ENCODE measurements at regions not wholly inside any gene's neighbourhood (a gene's known extent, or its start where the extent isn't known, plus 50 kb on each side); places are given as distances from the start of the nearest gene placed in this dataset.

- Mint-ChIP-seq H3K27ac (ENCODE audit: unreplicated experiment) (no peak overlapping the region), H3K27me3 (ENCODE audit: low read depth) (no peaks in the 10 kb centered on the region), H3K4me1 (no peaks in the 10 kb centered on the region), H3K9me3 (peaks cover 6% of the 10 kb centered on the region), H3K4me3 (no peak overlapping the region), H3K36me3 (ENCODE audit: low read depth) (no peaks in the 10 kb centered on the region)
- DNase-seq (ENCODE audit: low read depth, low spot score), result no peak
- no peak for TF ChIP-seq CTCF (conservative IDR thresholded peaks at IDR 0.05)
Observed at GRCh38 chr6:11292091-11292490, 59.6 kb upstream of the NEDD9 start.

GRCh38 chr6:11291582-11291981, 59.1 kb upstream of the NEDD9 start:
- TF ChIP-seq CTCF (conservative IDR thresholded peaks at IDR 0.05), result no peak
- no peaks in the 10 kb centered on the region for H3K36me3 Mint-ChIP-seq (ENCODE audit: low read depth)
- no peak for DNase-seq (ENCODE audit: low read depth, low spot score)
- peaks cover 7% of the 10 kb centered on the region for H3K9me3 Mint-ChIP-seq
- no peaks in the 10 kb centered on the region for H3K27me3 Mint-ChIP-seq (ENCODE audit: low read depth)
- H3K4me1 Mint-ChIP-seq, result no peaks in the 10 kb centered on the region
- H3K27ac Mint-ChIP-seq (ENCODE audit: unreplicated experiment), result no peak overlapping the region
- no peak overlapping the region for H3K4me3 Mint-ChIP-seq

GRCh38 chr6:11290027-11290426, 57.6 kb upstream of the NEDD9 start:
- peaks cover 3% of the 10 kb centered on the region for H3K9me3 Mint-ChIP-seq
- H3K4me1 Mint-ChIP-seq, result no peaks in the 10 kb centered on the region
- no peak for DNase-seq (ENCODE audit: low read depth, low spot score)
- TF ChIP-seq CTCF (conservative IDR thresholded peaks at IDR 0.05), result no peak
- H3K4me3 Mint-ChIP-seq, result no peak overlapping the region
- H3K36me3 Mint-ChIP-seq (ENCODE audit: low read depth), result no peaks in the 10 kb centered on the region
- H3K27me3 Mint-ChIP-seq (ENCODE audit: low read depth), result no peaks in the 10 kb centered on the region
- H3K27ac Mint-ChIP-seq (ENCODE audit: unreplicated experiment), result no peak overlapping the region

- Mint-ChIP-seq H3K4me3 (no peak overlapping the region), H3K9me3 (peaks cover 3% of the 10 kb centered on the region), H3K4me1 (no peaks in the 10 kb centered on the region), H3K27ac (ENCODE audit: unreplicated experiment) (no peak overlapping the region), H3K36me3 (ENCODE audit: low read depth) (no peaks in the 10 kb centered on the region), H3K27me3 (ENCODE audit: low read depth) (no peaks in the 10 kb centered on the region)
- TF ChIP-seq CTCF (conservative IDR thresholded peaks at IDR 0.05), result no peak
- no peak for DNase-seq (ENCODE audit: low read depth, low spot score)
Observed at GRCh38 chr6:11288065-11288464, 55.6 kb upstream of the NEDD9 start.

- no peak for DNase-seq (ENCODE audit: low read depth, low spot score)
- Mint-ChIP-seq H3K4me1 (peaks cover under 1% of the 10 kb centered on the region), H3K9me3 (peaks cover 3% of the 10 kb centered on the region), H3K27me3 (ENCODE audit: low read depth) (no peaks in the 10 kb centered on the region), H3K27ac (ENCODE audit: unreplicated experiment) (no peak overlapping the region), H3K4me3 (no peak overlapping the region), H3K36me3 (ENCODE audit: low read depth) (no peaks in the 10 kb centered on the region)
- TF ChIP-seq CTCF (conservative IDR thresholded peaks at IDR 0.05), result no peak
Observed at GRCh38 chr6:11284996-11285395, 52.5 kb upstream of the NEDD9 start.

- no peak for TF ChIP-seq CTCF (conservative IDR thresholded peaks at IDR 0.05)
- H3K27ac Mint-ChIP-seq (ENCODE audit: unreplicated experiment), result no peak overlapping the region
- peaks cover 10% of the 10 kb centered on the region for H3K4me1 Mint-ChIP-seq
- H3K36me3 Mint-ChIP-seq (ENCODE audit: low read depth), result no peaks in the 10 kb centered on the region
- DNase-seq (ENCODE audit: low read depth, low spot score), result no peak
- peaks cover 3% of the 10 kb centered on the region for H3K9me3 Mint-ChIP-seq
- H3K4me3 Mint-ChIP-seq, result no peak overlapping the region
- H3K27me3 Mint-ChIP-seq (ENCODE audit: low read depth), result no peaks in the 10 kb centered on the region
Observed at GRCh38 chr6:11283629-11284028, 51.2 kb upstream of the NEDD9 start.
